Femur (tissue), 1 donor: ENCODE measurements at regions not wholly inside any gene's neighbourhood (a gene's known extent, or its start where the extent isn't known, plus 50 kb on each side); places are given as distances from the start of the nearest gene placed in this dataset.
"Not testable (repeated sequence)": the region's sequence is repeated elsewhere in the genome, so short reads cannot be mapped to it uniquely, and the experiment has no call there.

Experiments used
- DNase-seq: peaks from one replicate; pipeline ENCODE4 v3.0.0-alpha.2; 2017

DNA sequence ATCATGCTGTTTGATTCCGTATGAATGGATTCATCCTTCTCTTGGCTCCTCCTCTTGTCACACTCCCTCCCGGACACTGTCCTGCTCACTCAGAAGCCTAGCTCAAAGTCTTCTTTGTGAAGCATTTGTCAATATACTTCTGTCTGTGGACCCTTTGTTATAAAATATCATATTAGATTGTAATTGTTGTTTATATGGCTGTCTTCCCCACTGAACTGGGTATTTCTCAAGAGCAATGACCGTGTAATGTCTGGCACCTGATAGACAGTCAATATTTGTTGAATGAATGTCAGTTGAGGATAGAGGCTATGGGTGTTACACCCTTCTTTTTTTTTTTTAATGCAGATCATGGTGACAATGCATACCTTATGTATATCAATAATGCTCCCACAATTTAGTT, 335.3 kb downstream of the SOX4 start:
- no peak for DNase-seq

DNA sequence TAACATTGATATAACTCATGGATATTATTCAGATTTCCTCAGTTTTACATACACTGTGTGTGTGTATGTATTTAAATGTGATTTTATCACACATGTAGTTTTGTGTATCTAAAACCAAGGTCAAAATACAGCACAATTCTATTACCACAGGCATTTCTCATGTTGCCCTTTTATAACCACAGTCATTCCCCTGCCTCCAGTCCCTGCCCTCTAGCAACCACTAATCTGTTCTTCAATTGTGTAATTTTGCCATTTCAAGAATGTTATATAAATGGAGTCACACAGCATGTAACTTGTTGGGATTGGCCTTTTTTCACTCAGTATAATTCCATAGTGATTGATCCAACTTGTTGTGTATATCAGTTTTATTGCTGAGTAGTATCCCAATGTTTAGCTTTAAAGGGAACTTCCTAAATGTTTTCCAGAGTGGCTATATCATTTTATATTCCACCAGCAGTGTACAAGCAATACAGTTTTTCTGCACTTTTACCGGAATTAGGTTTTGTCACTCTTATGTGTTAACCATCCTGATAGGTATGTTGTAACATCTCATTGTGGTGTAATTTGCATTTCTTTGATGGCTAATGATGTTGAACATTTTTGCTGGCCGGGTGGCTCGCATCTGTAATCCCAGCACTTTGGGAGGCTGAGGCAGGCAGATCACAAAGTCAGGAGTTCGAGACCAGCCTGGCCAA, 338.2 kb downstream of the SOX4 start:
- no peak for DNase-seq

DNA sequence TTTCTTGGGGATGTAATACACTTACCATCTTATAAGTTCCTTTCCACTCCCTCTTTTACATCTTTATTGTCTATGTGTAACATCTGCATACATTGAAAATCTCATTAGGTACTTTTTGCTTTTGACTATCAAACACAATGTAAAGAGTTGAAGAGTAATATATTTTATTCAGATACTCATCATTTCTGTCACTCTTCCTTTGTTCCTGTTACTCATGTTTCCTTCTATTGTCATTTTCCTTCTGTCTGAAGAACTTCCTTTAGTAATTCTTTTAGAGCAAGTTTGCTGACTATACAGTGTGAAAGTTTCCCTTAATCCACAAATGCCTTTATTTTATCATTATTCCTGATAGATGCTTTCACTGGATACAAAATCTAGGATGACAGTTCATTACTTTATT, 339.8 kb downstream of the SOX4 start:
- no peak for DNase-seq

DNA sequence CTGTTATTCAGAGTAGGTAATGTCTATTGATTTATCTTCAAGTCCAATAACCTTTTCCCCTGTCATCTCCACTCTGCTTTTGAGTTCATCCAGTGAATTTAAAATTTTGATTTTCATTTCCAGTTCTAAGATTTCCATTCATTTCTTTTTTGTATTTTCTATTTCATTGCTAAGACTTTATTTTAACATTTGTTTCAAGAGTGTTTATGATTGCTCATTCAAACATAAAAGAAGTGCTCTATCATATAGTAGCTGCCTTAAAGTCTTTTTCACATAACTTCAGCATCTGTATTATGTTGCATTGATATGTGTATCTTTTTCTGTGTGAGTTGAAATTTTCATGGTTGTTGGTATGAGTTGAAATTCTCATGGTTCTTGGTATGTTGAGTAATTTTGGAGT, 341.6 kb downstream of the SOX4 start:
- DNase-seq, result no peak

DNA sequence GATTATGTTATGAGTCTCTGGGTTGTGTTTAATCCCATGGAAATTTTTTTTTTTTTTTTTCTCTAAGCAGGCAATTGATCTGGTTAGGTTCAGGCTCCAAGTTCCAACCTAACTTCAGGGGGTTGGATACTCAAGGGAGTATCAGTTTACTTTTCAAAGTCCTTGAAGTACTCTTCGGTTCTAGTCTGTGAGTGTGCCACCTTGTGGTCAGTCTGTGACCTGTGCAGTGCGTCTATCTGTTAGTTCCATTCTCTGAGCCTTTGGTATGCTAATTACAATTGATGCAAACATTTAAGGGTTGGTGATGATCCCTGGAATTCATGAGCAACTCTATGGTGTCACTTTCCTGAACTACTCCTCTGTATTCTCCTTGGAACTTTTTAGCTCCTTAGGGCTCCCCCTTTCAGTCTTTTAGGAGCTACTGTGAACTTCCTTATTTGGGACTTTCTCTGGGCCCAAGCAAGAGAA, 342.0 kb downstream of the SOX4 start:
- no peak for DNase-seq

DNA sequence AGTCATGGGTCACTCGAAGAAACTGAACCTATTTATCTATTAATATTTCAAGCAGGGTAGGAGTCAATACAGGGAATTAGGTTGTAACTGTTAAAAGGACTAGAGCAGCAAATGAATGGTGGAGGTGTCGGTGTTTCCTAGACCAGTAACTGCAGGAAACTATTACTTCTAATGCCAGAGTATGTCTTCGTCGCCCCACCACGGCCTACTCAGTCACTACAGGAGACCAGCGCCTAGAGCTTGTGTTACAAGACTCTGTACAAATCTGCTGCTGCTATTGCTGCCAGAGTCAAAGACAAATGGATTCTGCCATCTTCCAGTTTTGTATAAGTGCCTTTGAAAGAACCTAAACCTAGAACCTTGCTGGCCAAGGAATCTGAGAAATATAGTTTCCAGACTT, 343.9 kb downstream of the SOX4 start:
- no peak for DNase-seq

DNA sequence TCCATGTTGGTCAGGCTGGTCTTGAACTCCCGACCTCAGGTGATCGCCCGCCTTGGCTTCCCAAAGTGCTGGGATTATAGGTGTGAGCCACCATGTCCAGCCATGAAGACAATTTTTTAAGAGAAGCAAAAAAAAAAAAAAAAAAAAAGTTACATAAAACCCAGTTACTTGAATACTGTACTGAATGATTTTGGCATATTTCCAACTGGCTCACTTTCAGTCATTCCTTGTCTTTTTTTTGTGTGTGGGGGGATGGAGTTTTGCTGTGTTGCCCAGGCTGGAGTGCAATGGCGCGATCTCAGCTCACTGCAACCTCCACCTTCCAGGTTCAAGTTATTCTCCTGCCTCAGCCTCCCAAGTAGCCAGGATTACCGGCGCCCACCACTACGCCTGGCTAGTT, 345.5 kb downstream of the SOX4 start:
- not testable (repeated sequence) for DNase-seq

DNA sequence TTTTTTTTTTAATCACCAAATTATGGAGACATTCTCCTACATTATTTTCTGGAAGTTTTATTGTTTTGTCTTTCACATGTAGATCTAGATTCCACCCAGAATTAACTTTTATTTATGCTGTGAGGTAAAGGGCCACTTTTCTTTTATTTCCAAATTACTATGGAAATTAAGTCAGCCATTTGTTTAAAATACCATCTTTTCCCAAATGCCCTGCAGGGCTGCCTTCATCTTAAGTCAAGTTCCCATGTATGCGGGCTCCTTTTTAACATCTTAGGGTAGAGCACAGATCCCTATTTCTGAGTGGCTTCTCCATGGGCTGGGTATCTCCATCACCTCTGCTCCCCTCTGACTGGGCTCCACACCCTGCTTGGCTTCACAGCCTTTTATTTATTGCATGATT, 348.4 kb downstream of the SOX4 start:
- DNase-seq, result no peak

DNA sequence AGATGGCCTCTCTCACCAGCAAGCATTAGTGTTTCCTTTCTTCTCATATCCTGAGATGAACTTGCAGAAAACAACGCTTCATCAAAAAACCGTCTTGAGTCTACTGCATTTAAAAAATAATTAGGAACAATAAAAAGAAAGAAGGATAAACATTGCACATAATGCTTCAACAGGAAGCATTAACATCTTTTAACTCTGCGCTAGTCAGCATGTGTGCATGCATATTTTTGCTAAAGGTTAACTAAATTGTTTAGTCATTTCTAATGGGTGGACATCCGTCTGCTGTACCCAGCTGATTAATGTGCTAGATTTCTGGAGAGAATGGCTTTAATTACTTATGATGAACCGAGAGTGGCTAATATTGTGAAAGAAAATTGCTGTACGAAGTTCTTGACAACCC, 349.3 kb downstream of the SOX4 start:
- no peak for DNase-seq

DNA sequence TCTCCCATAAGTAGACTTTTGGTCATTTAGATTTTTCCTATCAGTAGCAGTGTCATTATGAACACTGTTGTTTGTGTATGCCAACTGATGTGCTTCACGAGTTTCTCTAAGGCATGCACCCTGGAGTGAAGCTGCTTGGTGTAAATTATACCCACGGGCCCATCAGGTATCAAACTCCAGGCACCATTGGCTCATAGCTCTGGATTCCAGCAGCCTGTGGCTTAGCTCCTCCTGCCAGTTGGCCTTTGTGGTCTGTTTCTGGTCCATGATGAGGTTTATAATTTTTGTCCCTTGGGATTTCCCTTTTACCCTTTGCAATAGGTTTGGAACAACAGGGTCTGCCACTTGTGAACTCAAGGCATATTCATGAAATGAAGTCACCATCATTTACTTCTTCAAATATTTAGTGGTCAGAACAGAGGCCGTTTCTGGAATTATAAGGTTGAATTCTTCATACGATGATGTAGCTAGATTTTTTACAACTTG, 350.5 kb downstream of the PRL start:
- peak; percentile 27 for DNase-seq

DNA sequence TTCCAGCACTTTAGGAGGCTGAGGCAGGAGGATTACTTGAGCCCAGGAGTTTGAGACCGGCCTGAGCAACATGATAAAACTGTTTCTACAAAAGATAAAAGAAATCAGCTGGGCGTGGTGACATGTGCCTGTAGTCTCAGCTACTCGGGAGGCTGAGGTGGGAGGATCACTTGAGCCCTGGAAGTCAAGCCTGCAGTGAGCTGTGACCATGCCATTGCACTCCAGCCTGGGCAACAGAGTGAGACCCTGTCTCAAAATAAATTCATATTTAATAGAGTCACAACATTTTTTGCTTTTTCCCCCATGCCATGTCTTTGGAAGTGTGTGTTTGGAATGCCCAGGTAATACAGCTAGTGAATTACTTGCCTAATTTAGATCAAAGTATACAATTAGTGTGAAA, 349.6 kb downstream of the PRL start:
- not testable (repeated sequence) for DNase-seq

DNA sequence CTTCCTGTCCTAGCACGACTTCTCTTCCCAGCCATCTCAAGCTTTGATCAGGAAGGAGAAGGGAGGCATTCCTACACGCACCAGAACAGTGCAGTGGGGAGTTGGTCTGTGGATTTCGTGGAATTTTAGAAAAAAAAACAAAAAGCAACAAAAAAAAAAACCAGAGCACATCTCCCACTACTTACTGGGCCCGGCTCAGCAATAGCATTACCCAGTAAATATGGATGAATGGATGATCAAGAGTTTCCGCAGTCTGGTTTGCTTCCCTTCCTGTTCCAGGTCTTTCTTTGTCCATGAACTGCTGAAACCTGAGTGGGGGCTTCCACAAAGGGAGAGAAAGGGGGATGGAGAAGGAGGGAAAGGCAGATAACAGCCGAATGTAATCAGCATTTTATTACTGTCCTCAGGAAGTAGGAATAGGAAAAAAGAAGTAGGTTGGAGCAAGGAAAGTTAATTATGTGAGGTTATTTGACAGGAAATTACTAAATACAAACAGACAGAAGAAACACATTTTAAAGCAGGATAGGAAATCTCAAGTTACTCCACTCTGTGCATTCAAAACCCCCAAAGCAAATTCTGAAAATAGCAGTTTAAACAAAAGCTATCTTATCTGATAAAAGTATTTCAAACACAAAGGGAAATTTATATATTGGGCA, 349.0 kb downstream of the PRL start:
- no peak for DNase-seq

DNA sequence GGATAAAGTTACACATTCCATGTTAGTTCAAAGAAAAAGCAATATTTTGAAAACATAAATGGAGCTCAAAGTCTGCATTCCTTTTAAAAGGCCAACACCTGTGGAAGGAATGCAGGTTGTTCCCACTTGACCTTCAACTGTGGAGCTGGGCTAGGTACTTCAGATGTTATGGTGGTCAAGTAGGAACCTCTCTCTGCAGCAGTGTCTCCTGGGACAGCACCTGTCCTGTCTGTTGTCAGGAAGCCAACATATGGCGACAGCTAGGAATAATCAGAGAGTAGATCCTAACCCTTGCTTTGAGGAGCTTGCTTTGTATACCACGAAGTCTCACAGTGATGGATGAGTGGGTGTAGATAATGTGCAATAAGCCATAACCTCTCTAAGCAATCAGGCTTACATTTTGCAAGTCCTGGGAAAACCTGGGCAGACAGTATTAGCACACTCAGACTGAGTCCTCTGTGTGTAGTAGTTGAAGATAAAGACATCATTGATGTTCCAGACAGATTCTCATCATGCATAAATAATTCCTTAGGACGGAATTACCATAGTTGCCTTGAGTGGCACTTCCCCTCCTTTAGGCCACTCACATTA, 347.5 kb downstream of the PRL start:
- DNase-seq, result no peak

DNA sequence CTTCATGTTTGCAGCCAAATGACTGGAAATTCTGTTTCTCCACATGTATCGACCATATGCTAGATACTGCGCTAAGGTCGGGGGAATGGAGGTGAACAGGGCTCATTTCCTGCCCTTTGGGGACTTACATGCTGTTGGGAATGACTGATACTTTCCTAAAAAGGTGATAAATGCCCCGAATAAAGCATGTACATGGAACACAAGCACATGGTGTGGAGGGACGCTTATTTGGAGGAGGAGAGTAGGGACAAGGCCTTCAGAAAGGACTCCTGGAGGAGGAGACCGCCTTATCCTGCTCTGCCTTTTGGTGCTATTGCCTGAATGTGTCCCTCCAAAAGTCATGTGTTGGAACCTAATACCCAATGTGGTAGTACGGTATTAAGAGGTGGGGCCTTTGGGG, 344.5 kb downstream of the PRL start:
- DNase-seq, result no peak

DNA sequence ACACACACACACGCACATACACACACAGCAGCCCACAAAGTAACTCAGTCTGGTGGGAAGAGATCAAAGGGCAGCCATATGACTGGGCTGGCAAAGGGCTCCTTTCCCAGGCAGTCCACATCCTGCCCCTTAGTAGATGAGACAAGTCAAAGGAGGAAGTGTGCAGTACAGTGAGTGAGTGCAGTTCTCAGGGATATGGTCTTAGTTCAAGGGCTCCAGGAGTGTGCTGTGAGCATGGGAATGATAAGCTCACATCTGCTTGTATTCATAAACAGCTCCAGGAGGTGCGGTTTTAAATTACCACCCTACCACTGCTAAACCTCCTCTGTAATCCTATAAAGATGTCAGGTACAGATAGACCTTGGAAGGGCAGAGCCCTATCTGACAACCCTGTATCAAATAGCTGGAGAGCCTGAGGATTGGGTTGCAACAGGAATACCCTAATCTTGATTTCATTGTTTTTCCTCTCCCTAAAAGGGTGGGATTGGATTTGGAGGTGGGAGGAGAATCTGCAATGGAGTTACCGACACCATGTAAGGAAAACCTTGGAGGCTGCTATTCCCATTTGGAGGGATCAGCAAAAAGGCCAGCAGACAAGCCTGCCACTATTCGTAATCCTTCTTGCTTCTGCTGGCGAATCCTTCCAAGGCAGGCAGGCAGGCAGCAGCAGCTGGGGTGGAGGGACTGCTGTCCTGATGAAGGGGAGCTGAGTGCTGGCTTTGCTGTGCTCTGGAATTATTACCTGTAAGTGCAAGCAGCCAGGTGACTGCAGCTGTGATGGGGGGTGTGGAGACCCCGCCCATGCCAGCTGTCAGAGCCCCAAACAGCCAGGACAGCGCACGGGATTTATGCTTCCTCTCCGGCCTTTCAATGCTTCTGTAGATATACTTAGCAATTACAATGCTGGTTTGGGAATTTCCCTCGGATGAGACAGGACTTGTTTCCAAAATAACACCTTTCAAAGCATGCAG, 342.7 kb downstream of the PRL start:
- peak; percentile 54 for DNase-seq

DNA sequence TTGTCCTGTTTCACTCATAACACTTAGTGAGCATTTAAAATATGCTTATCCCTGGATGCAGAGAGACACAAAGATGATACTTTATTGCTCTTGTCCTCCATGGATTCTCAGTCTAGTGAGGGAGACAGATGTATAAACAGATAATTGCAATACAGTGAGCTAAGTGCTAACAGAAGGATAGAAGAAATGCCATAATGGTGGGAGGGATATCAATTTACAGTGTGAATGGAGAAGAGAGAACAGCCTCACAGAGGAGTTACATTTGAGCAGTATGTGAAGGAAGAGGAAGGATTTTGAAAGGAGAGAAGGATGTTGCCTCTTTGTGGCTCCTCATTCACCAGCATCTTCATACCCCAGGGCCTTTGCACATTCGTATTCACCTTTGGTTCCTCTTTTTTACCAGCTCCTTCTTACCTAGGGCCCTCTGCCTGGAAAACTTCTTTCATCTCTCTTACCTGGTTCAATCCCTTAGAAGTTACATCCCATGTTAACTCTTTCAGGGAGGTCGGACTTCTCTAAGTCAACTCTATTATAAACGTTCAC, 341.7 kb downstream of the PRL start:
- no peak for DNase-seq

DNA sequence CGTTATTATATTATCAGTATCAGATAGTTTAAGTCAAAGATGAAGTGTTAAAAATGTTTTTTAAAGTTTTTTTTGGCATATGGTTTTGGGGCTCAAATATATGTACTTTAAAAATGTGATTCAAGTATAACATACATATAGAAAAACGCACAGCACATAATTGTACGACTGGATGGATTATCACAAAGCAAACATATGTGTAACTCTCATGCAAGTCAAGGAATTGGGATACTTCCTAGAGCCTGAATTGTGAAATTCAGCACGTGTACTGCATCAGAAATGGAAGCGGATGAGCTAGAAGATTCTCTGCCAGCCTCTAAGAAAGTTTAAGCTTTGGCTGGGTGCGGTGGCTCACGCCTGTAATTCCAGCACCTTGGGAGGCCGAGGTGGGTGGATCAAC, 340.9 kb downstream of the PRL start:
- no peak for DNase-seq

DNA sequence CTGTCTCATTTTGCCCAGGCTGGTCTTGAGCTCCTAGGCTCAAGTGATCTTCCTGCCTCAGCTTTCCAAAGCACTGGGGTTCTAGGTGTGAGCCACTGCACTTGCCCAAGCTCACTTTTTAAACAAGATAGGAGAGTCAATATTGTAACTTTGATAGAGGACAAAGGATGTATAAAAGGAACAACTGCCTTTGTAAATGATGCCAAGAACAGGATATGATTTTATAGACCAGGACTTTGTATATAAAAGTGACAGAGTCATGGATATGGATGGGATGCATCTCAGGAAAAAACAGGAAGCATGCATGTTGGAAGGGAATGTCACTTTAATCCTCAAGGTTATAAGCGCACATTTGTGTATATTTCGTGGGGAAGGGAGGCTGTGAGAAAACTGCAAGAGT, 338.4 kb downstream of the PRL start:
- DNase-seq, result no peak

DNA sequence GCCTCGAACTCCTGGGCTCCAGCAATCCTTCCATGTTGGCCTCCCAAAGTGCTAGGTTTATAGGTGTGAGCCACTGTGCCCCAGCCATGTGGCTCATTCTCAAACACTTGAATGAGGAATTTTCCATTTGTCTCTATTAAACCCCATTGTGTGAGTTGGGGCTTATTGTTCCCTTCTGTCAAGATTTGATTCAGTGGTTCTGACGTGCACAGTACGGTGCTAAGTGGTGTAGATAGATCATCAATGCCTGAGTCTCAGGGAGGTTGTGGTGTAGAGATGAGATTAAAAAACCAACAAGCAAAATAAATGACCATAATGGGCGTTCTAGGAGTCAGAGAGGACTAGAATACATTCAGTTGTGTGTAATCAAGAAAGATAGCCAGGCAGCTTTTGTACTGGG, 335.6 kb downstream of the PRL start:
- DNase-seq, result no peak

DNA sequence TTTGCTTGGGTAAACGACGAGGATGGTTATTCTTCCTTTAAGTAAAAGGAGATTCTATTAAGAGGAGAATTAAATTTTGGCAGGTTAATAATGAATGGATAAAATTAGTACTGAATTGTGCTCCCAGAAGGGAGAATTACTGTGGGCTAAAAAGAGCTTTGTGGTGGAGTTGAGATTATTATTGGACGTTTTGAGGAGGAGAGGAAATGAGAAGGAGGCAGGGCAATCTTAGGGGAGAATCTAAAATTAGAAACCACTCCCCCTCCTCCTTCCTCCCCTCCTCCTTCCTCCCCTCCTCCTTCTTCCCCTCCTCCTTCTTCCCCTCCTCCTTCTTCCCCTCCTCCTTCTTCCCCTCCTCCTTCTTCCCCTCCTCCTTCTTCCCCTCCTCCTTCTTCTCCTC, 331.8 kb downstream of the PRL start:
- no peak for DNase-seq

DNA sequence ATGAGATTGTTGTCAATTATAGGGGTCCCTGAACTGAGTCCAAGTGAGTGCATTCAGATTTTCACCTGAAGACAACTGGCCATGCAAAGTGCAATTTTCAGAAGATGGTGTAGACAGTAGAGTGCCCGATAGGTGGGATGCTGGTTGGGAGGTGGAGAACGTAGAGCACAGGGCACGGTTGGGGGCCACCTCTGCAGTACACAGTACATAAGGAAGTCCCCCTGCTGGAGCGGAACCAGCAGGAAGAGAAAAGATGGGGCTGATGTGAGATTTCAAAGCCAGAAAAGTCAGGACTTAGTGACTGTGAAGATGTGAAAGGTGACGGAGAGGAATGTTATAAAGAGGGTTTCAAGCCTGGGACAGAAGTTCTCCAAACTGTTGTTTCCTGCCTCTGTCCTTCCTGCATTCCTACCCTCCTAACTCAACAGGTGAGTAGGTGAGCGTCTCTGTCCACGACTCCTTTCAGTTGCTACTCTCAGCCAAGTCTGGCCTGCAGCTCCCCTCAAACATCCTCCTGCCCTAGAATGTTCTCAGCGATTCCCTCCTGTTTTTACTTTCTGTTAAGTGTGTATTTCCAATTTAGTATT, 330.8 kb downstream of the PRL start:
- DNase-seq, result no peak
